Adrenal gland (tissue), 9 donors: ENCODE measurements at regions not wholly inside any gene's neighbourhood (a gene's known extent, or its start where the extent isn't known, plus 50 kb on each side); places are given as distances from the start of the nearest gene placed in this dataset.

Source experiments
- DNase-seq, 7 donors: peaks; one replicate each; pipeline ENCODE4 v3.0.0-alpha.2; 2019 to 2020
- H3K27ac ChIP-seq, 5 donors: fragments of 200-600 bp; sonication (generic) in 4 of 5; 1 replicate in 3 of 5; 2 replicates in 2 of 5; pipeline versions ENCODE4 v1.5.1 to v1.8.0; 2016 to 2020; ENCODE audit warnings: mild to moderate bottlenecking in 1 of 5
- H3K27me3 ChIP-seq: fragments of 200-600 bp; 2 replicates; pipeline ENCODE4 v1.8.0; 2021
- H3K36me3 ChIP-seq, 2 donors: fragments of 200-600 bp; replicated peaks in 1 of 2; 1 replicate in 1 of 2; 2 replicates in 1 of 2; pipeline versions ENCODE4 v1.5.1 to v1.8.0; 2018 to 2022
- H3K4me1 ChIP-seq, 2 donors: fragments of 200-600 bp; replicated peaks in 1 of 2; 1 replicate in 1 of 2; 2 replicates in 1 of 2; pipeline versions ENCODE4 v1.5.1 to v1.8.0; 2018 to 2021
- H3K4me3 ChIP-seq, 4 donors: fragments of 200-600 bp; sonication (generic) in 3 of 4; one replicate each; pipeline ENCODE4 v1.5.1; 2016 to 2018
- H3K9me3 ChIP-seq, 3 donors: fragments of 200-600 bp; sonication (generic) in 1 of 3; replicated peaks in 1 of 3; 1 replicate in 2 of 3; 2 replicates in 1 of 3; pipeline versions ENCODE4 v1.5.1 to v1.8.0; 2016 to 2021
- CTCF ChIP-seq, 6 experiments: fragments of 450-650 bp in 4 of 6; fragments of 200-600 bp in 2 of 6; sonication (generic) in 1 of 6; IDR thresholded peaks; 1 replicate in 5 of 6; 2 replicates in 1 of 6; pipeline versions ENCODE4 v1.5.1 to v1.8.0; 2016 to 2021; ENCODE audit warnings: antibody characterized with exemption in 6 of 6, mild to moderate bottlenecking in 2 of 6, moderate library complexity in 1 of 6
- POLR2A ChIP-seq, 2 donors: fragments of 450-650 bp; IDR thresholded peaks; one replicate each; pipeline ENCODE4 v1.6.1; 2017; ENCODE audit warnings: antibody characterized with exemption in 2 of 2, mild to moderate bottlenecking in 2 of 2, moderate library complexity in 1 of 2
- WGBS, 4 donors: extraction: QIAGEN DNeasy Blood & Tissue Kit in 2 of 4; methylation state at CpG; one replicate each; pipeline versions ENCODE4 v1.1.5 to v1.1.7; 2013 to 2017; 5-methylcytosine and 5-hydroxymethylcytosine counted together
- intact Hi-C, 2 donors: fragments of 100-400 bp; cut with DNase I; formaldehyde crosslinking; loops; one replicate each; pipeline versions ENCODE4 v1.14.1 to v1.15.0; 2022 to 2023
- donor health status: healthy with polysubstance abuse.
- donor health status: Bipolar disorder and iron deficiency.
- donor health status: DM: yes; HTN: yes; CAD: no.
- donor health status: DM: no; HTN: no; CAD: no.
- donor health status: DM: no; HTN: no; CAD: no.

GRCh38 chr6:166029506-166029905 is 138.1 kb downstream of the TBXT start:
- Histone ChIP-seq H3K4me3 (no peak overlapping the region), H3K9me3 (no peaks in the 10 kb centered on the region), H3K27me3 (no peaks in the 10 kb centered on the region), H3K36me3 (no peaks in the 10 kb centered on the region), H3K27ac (no peak overlapping the region), H3K4me1 (no peaks in the 10 kb centered on the region)
- DNase-seq = no peak
- 13 to 36% (median 29%) methylated on average over 3 of the region's 3 CpGs for WGBS, 4 donors
- intact Hi-C loops = no loop called here
- TF ChIP-seq CTCF (IDR thresholded peaks at IDR 0.05) = no peak
- no peak for TF ChIP-seq POLR2A (IDR thresholded peaks at IDR 0.05)

- intact Hi-C loops = no loop called here
- no peak for DNase-seq
- WGBS, 4 donors = 57 to 63% (median 60%) methylated on average over 3 of the region's 3 CpGs
- H3K27ac ChIP-seq = no peak overlapping the region
- no peak overlapping the region for H3K4me3 ChIP-seq
- H3K9me3 ChIP-seq = no peaks in the 10 kb centered on the region
- no peaks in the 10 kb centered on the region for H3K27me3 ChIP-seq
- no peak for TF ChIP-seq CTCF (IDR thresholded peaks at IDR 0.05)
- TF ChIP-seq POLR2A (IDR thresholded peaks at IDR 0.05) = no peak
- H3K4me1 ChIP-seq = no peaks in the 10 kb centered on the region
- H3K36me3 ChIP-seq = no peaks in the 10 kb centered on the region
Measured at GRCh38 chr6:166027761-166028160, 139.9 kb downstream of the TBXT start.

GRCh38 chr6:166026586-166027126 is 141.0 kb downstream of the TBXT start:
- Histone ChIP-seq H3K9me3 (no peaks in the 10 kb centered on the region), H3K36me3 (no peaks in the 10 kb centered on the region), H3K4me1 (no peaks in the 10 kb centered on the region), H3K27ac (no peak overlapping the region), H3K27me3 (no peaks in the 10 kb centered on the region), H3K4me3 (no peak overlapping the region)
- intact Hi-C loops = no loop called here
- no peak for DNase-seq
- 69 to 78% (median 70%) methylated on average over 4 to 8 of the region's 8 CpGs for WGBS, 4 donors
- TF ChIP-seq POLR2A (IDR thresholded peaks at IDR 0.05) (no peak), CTCF (IDR thresholded peaks at IDR 0.05) (no peak)

GRCh38 chr6:166025149-166025898 is 142.3 kb downstream of the TBXT start:
- Histone ChIP-seq H3K27me3 (no peaks in the 10 kb centered on the region), H3K36me3 (no peaks in the 10 kb centered on the region), H3K4me1 (no peaks in the 10 kb centered on the region), H3K9me3 (no peaks in the 10 kb centered on the region), H3K4me3 (no peak overlapping the region), H3K27ac (no peak overlapping the region)
- 80 to 84% (median 81%) methylated on average over 8 of the region's 8 CpGs for WGBS, 4 donors
- intact Hi-C loops = no loop called here
- DNase-seq = no peak
- no peak for TF ChIP-seq CTCF (IDR thresholded peaks at IDR 0.05)
- TF ChIP-seq POLR2A (IDR thresholded peaks at IDR 0.05) = no peak
